SK-MEL-5 (cell line): ENCODE measurements at regions not wholly inside any gene's neighbourhood (a gene's known extent, or its start where the extent isn't known, plus 50 kb on each side); places are given as distances from the start of the nearest gene placed in this dataset.

Experiments
- DNase-seq: peaks from one replicate; pipeline ENCODE4 v3.0.0-alpha.2; 2016; ENCODE audit warnings: low read depth, low spot score
- in situ Hi-C: cut with HindIII; loops from 2 replicates; pipeline ENCODE4 v1.10.0; 2016; ENCODE audit warnings: low sequenced_read_pairs, high pct_unique_total_duplicates, low pct_unique_long_range_greater_than_20kb

DNA sequence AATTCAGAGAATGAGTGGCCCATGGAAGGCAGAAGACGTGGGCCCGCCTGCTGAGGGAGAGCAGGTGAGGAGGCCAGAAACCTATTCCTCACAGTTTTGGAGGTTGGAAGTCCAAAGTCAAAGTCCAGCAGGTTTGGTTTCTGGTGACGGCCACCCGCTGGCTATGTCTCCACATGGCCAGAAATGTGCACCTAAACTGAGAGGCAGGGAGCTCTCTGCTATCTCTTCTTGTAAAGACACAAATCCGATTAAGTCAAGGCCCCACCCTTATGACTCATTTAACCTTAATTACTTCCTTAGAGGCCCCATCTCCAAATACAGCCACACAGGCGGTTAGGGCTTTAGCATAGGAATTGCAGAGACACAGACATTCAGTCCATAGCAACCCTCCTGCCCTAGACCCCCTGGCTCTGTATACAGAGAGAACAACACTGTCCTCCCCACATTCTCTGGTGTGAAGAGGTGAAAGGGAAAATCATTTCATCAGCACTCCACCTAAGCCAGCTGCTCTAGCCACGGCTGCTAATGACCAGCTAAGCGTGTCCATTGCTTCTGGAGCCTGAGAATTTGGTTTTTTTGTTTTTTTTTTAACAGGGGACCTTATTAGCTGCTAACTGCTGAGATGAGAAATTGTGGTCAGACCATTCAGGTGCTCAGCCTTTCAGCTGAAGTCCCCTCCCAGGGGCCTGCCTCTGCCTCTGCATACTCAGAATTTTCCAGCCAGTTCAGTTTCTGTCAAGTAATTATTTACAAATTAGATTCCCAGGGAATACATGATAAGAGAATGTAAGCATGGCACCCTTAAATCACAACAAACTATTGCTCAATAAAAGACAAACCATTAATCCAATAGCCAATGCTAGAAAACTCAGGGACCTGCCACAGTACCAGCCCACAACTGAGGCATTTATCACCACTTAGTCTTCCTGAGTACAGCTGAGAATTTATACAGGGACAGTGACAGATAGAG lies 368.7 kb upstream of the ID2 start:
- DNase-seq, result no peak

DNA sequence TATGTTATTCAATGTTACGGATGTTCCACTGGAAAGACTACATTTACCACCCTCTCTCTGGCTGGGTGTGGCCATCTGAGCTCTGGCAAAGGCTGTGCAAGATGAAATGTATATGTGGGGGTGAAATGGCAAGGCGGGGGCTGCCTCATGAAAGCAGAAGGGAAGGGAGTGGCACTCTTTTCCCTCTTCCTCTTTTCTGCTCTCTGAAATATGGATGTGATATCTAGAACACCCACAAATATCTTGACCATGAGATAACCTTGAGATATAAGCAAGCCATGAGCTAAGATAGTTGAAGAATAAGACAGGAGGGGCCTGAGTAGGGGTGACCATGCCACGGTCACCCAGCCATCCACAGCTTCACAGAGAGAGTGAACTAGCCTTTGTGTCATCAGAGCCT lies 367.8 kb upstream of the ID2 start:
- no peak for DNase-seq
- in situ Hi-C loops, result no loop called here

More for the DNA sequence above, 368.7 kb upstream of the ID2 start:
- in situ Hi-C loops, result no loop called here

DNA sequence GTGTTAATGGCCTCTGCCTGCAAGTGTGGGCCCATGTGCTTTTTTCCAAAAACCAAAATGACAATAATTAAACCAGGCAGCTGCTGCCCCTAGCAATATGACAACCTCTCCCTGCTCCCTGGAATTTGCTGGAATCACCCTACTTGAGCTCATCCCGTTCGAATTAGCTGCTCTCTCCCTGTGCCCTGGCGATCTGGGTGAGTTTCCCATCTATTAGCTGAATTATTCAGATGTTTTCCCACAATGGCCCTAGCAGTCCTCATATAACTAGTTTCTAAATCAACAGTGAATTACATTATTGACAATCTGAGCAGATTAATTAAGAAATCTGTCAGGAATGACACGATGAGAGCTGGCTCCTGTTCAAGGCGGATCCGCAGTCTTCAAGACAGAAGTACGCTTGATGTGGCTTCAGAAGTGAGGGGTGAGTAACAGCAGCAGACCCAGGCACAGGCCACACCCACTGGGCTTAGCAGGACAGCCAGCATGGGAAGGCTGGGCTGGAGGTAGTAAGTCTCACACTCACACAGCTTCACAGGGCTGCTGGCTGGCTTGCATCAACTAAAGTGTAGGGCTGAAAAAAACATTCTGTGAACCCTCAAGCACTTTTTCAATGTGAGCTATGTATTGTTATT lies 366.2 kb upstream of the ID2 start:
- in situ Hi-C loops, result no loop called here
- no peak for DNase-seq

DNA sequence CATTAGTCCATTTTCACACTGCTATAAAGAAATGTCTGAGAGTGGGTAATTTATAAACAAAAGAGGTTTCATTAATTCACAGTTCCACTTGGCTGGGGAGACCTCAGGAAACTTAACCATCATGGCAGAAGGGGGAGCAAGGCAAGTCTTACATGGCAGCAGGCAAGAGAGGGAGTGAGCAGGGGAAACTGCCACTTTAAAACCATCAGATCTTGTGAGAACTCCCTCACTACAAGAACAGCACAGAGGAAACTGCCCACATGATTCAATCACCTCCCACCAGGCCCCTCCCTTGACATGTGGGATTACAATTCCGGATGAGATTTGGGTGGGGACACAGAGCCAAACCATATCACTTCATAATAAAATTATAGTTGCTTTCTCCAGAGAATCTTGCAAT lies 365.5 kb upstream of the ID2 start:
- no peak for DNase-seq
- in situ Hi-C loops, result no loop called here

DNA sequence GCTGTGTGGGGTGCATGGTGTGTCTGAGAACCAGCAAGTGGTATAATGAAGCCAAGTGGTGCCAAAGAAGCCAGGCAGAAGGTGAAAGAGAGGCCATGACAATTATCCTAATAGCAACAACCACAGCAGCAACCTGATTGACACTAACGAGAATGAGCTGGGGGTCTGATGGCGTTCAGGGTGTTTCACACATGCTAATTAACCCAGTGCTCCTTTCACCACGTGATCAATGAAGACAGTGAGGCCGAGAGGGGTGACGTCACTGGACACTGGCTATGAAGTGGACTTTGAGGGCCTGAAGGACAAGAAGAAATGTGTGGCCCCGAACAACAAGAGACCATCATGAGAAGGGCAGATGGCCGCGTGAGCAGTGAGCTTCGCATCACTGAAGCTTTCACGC lies 364.4 kb upstream of the ID2 start:
- in situ Hi-C loops, result no loop called here

DNA sequence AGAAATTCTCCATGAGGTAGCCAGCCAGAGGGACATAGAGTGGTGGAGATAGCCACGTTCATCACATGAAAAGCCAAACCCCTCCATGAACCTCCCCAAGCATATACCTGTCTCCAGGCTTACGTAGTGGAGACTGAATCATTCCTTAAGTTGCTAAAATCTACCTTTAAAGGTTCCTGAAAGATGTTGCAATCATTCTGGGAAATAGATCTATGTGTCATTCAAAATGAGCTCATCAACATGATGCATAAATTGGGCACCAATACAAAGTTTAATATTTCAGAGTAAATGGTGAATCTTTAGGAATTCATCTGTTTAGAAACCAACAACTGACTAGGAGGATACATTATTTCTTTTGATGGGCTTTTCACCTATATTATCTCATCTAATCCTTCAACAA lies 362.6 kb upstream of the ID2 start:
- DNase-seq, result no peak
- in situ Hi-C loops, result no loop called here

More for the DNA sequence above, 364.4 kb upstream of the ID2 start:
- no peak for DNase-seq

DNA sequence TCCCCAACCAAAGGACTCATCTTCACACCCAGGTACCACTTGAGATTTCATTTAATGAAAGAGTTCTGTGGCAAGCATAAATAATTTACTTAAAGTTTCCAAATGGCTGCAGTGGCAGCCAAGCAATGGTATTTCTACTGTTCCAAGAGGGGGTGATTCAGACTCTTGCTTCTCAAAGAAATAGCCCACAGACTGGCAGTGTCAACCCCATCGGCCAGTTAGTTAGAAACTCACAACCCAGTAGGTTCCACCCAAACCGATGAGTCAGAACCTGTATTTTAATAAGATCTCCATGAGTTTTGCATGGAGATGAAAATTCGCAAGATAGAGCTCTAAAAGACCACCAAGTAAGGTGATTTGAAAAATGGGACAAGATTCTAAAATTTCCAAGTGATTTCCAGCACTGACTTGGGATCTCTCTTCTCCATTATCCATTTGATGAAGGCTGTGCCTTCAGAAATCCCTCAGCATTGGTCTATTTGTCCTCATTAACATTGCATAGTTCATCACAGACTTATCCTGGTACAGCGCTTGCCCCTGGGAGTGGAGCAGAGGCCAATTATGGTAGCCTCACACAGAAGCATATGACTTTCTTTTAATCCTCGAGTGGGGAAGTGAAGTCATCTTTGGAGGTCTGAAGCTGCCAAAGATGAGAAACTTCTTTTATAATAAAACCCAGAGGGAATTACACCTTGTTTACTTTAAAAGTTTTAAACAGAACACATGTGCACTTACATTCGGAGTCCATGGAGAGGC lies 361.4 kb upstream of the ID2 start:
- in situ Hi-C loops, result no loop called here
- DNase-seq, result no peak

DNA sequence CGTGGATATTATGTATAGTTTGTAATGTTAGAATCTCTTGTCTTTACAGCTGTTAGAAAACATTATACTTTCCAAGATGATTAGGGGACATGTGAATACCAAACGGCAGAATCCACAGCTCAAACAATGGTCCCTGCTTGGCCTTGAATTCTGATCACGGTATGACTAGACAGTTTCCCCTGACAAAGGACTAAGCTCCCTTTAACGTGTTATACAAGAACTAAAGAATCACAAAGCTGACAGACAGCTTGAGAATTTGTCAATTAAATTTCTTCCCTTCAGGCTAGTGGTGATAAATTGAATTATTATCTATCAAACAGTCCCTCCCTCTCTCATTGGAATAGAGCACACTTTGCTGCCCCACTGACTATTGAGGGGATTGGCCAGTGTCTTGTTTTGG lies 359.2 kb upstream of the ID2 start:
- DNase-seq, result no peak
- in situ Hi-C loops, result no loop called here

DNA sequence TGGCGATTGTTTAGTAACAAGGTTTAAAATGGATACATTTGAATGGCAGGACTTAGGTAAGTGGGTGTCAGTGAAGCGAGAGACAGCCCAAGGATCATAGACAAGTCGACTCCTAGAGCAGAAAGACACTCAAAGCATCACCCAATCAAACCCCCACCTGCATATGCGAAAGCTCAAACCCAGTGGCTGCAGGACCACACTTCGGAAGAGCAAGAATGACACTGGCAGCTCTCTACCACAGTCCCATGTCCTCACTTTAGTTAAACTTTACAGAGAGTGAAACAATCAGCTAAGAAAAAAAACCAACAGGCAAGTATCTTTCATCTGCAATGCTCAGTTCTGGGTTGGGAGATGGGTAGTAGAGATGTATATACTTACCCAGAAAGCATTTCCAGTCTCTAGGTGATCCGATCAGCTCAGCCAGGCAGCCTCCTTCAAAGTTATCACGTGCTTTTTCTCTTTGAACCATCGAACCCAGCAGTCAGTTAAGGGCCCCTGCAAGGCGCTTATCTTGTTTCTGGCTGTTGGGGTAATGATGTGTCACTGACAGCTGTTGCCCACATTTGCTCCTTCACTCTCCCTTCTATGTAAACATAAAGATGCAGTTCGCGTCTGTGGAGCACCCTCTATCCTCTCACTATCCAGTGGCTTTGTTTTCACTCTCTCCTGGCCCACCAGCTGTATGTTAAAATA lies 357.5 kb upstream of the ID2 start:
- DNase-seq, result no peak
- in situ Hi-C loops, result no loop called here

DNA sequence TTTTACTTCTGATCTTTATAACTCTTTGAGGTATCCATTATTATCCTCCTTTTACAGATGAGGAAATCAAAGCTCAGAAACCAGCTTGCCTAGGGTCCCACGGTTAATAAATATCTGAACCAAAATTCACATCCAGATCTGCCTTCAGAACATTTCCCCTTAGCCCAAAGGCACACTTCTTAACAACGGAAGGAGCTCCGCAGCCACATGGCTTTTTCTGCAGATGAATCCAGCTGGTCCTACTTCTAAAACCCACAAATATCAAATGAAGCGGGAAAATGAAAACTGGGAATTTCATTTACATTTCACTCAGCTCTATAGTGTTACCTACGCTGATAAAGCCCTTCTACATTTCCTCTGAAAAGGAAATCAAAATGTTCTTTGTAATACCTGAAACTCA lies 357.0 kb upstream of the ID2 start:
- no peak for DNase-seq
- in situ Hi-C loops, result no loop called here

DNA sequence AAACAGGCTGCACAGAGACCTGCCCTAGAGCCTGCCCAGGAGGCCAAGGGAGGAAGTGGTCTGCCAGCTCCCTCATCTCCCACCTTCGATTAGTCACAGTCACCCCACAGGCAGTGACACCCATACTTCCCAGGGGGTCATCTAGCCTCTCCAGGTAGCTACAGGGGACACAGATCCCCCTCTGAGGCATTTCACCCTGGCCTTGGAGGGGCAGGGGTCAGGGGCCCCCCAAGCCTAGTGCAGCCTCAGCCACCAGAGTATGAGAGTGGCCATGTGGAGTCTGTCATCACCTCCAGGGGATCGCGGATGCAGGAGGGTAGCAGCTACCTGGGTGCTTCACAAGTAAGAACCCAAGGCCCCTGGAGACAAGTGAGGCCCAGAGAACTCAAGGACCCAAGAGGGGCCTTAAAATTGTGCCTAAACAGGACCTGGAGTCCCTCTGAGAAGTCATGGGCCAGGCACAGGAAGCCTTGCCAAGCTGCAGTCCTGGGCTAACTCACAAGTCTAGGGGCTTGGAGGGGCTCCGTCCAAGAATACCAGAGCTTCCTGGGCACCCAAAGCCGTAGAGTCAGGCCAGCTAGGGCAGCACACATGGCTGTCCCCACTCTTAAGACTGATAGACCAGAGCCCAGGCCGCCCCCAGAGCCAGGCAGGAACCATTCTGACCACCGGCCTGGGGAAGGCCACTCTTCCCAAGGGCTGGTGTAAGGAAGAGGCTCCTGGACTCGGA lies 354.3 kb upstream of the ID2 start:
- in situ Hi-C loops, result no loop called here
- DNase-seq, result no peak

DNA sequence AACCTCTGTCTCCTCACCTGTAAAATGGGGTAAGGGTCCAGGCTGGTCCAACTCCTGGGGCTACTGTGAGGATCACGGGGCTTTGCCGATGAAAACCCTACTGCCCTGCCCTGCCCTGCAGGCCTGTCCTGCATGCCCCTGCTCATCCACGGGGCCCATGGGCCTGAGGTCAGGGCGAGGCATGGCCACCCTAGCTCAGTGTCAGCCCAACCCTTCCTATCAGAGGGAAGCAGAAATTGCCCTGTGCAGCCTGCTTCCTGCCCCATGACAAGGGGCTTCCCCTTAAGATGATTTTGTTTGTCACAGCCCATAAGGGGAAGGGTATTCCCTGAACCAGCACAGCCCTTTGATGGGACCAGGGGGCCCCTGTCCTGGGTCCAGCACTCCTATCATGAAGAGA lies 353.6 kb upstream of the ID2 start:
- no peak for DNase-seq
- in situ Hi-C loops, result no loop called here

DNA sequence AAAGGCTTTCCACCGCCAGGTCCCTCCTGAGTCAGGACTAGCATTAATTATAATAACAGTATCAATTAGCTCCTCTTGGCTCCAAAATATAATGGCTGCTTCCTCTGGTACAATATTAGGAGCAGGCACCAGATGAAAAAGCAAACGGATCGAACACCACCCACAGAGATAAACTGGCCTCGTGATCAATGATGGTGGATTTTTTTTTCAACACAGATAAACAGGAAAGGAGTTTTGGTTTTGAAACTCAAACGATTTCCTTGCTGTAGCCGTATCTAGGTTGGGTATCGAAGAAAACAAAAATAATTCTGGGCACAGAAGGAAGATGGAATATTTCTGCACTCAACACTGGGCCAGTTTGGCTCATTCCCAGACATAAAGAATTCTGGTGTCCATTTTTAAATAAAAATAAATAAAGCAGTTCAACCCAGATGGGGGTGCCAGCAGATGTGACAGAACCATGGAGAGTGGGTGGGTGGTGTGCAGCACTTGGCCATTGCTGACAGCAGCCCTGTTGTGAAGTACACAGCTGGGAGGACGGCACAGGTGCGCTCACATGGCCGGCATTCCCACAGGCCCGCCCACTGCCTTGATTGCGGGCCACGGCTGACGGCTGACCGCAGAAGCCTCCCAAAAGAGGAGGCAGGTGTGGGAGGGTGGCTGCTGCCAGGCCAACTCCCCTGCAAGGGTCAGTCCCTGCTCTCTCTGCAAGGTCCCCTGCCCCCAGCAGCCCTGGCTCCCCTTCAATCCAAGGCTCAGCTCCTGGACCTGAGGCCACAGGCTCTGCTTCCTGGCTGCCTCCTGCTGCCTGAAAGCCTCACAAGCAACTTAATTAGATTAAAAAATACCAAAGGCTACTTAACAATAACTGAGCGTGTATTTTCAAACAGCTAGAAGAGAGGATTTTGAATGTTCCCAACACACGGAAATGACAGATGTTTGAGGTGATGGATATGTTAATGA lies 351.9 kb upstream of the ID2 start:
- no peak for DNase-seq
- in situ Hi-C loops, result no loop called here

DNA sequence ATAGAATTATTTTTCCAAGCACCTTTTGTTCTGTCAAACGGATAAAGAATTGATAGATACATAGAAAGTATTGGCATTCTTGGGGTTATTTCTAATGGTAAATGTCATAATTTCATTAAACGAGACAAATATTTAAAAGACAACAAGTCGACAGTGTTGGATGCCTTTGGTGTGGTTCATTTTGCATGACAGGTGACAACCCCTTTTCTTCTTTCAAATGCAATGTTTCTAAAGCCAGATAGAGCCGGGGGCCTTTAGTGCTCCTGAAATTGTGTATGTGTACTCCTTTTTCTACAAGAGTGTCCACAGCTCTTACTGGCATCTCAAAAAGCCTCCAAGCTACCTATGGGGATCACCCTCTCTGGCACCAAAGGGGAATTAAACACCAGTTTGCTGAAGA lies 350.8 kb upstream of the ID2 start:
- no peak for DNase-seq
- in situ Hi-C loops, result no loop called here

DNA sequence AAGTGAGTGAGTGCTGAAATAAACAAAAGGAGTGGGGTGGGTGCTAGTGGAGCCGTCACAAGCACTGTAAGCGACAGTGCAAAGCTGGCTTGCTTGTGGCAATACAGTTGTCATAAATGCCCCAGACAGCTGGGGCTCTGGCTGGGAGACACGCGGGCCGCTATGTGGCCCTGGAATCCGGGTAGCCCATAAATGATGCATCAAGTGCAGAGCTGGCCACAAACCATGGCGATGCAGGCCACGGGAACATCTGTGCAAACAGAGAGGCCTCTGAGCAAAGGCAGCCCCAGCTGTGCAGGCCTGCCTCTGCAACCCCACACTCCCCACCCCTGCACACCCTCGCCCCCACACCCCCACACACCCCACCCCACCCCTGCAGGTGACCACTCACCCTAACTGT lies 349.2 kb upstream of the ID2 start:
- no peak for DNase-seq
- in situ Hi-C loops, result no loop called here

DNA sequence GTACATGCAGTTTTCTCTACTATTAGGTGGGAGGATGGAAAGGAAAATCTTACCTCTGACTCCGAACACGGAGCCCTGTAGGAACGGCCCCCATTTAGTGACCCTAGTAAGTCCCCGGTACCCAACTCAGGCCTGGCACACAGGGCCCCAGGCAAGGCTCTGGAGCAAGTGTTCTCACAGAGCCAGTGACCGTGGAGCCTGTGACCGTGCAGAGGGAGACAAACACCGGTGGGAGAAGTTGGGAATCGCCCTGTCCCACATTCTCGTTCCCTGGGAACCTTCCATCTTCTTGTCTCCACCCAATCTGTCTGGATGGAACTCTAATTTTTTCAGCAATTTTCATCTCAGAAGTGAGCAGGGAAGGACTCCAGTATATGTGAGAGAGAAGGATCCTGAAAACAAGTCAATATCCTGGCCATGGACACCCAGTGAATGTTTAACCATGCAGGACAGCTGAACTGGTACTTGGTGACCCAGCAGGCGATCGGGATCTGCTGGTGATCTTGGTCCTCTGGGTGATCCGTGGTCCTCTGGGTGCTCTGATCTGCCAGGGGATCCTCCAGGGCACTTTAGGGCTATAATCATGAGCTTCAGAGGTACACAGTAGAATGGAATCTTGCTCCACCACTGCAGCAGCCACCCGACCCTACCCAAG lies 348.6 kb upstream of the ID2 start:
- in situ Hi-C loops, result no loop called here
- no peak for DNase-seq
